Central memory CD8-positive, alpha-beta T cell (primary cell): ENCODE measurements at regions not wholly inside any gene's neighbourhood (a gene's known extent, or its start where the extent isn't known, plus 50 kb on each side); places are given as distances from the start of the nearest gene placed in this dataset.
"Not testable (repeated sequence)": the region's sequence is repeated elsewhere in the genome, so short reads cannot be mapped to it uniquely, and the experiment has no call there.

Experiments used
- ATAC-seq: fragments of 150-1000 bp; cut with Tn5 transposase; replicated peaks from 2 replicates; pipeline ENCODE4 v1.10.0; 2022; ENCODE audit warnings: mild to moderate bottlenecking, moderate FRiP score, moderate number of reproducible peaks; ENCODE audit not compliant: poor library complexity, severe bottlenecking; ENCODE audit errors: extremely low read depth
- DNase-seq, 2 donors: peaks; one replicate each; pipeline ENCODE4 v3.0.0; 2021; ENCODE audit warnings: low spot score in 2 of 2
- H3K27ac Mint-ChIP-seq: one replicate; pipeline ENCODE4 v1.8.0; 2022; ENCODE audit warnings: low read depth, mild to moderate bottlenecking, moderate library complexity, mixed read lengths
- H3K27me3 Mint-ChIP-seq: one replicate; pipeline ENCODE4 v1.8.0; 2022; ENCODE audit warnings: mixed read lengths
- H3K36me3 Mint-ChIP-seq: one replicate; pipeline ENCODE4 v1.8.0; 2022; ENCODE audit warnings: mild to moderate bottlenecking, moderate library complexity, mixed read lengths; ENCODE audit not compliant: insufficient read depth
- H3K4me1 Mint-ChIP-seq: one replicate; pipeline ENCODE4 v1.8.0; 2022; ENCODE audit warnings: mixed read lengths
- H3K4me3 Mint-ChIP-seq: one replicate; pipeline ENCODE4 v1.8.0; 2022; ENCODE audit warnings: mild to moderate bottlenecking, moderate library complexity, mixed read lengths
- H3K9me3 Mint-ChIP-seq: one replicate; pipeline ENCODE4 v1.8.0; 2022; ENCODE audit warnings: mixed read lengths

GRCh38 chr13:94837056-94837455 lies 124.7 kb upstream of the SOX21 start:
- H3K9me3 Mint-ChIP-seq, H3K36me3 Mint-ChIP-seq, ATAC-seq, H3K27ac Mint-ChIP-seq, H3K4me1 Mint-ChIP-seq, DNase-seq, H3K4me3 Mint-ChIP-seq: not testable (repeated sequence)
- H3K27me3 Mint-ChIP-seq, result peaks cover 14% of the 10 kb centered on the region

GRCh38 chr13:94829837-94830365 lies 117.6 kb upstream of the SOX21 start:
- H3K27ac Mint-ChIP-seq, result no peak overlapping the region
- no peaks in the 10 kb centered on the region for H3K9me3 Mint-ChIP-seq
- no peaks in the 10 kb centered on the region for H3K36me3 Mint-ChIP-seq

GRCh38 chr13:94829185-94829836 lies 117.0 kb upstream of the SOX21 start:
- Mint-ChIP-seq H3K27ac (no peak overlapping the region), H3K4me1 (no peaks in the 10 kb centered on the region), H3K4me3 (no peak overlapping the region), H3K27me3 (peaks cover 20% of the 10 kb centered on the region), H3K36me3 (no peaks in the 10 kb centered on the region), H3K9me3 (no peaks in the 10 kb centered on the region)
- DNase-seq (no peak), ATAC-seq (no peak)

More at GRCh38 chr13:94829837-94830365, 117.6 kb upstream of the SOX21 start:
- DNase-seq (no peak), ATAC-seq (no peak)
- Mint-ChIP-seq H3K27me3 (peaks cover 14% of the 10 kb centered on the region), H3K4me3 (no peak overlapping the region), H3K4me1 (no peaks in the 10 kb centered on the region)

GRCh38 chr13:94827566-94827965 lies 115.2 kb upstream of the SOX21 start:
- ATAC-seq (no peak), DNase-seq (no peak)
- no peaks in the 10 kb centered on the region for H3K9me3 Mint-ChIP-seq
- H3K4me1 Mint-ChIP-seq, result no peaks in the 10 kb centered on the region
- H3K4me3 Mint-ChIP-seq, result no peak overlapping the region
- no peak overlapping the region for H3K27ac Mint-ChIP-seq
- H3K27me3 Mint-ChIP-seq, result peaks cover 21% of the 10 kb centered on the region
- no peaks in the 10 kb centered on the region for H3K36me3 Mint-ChIP-seq

GRCh38 chr13:94825507-94825906 lies 113.2 kb upstream of the SOX21 start:
- DNase-seq (no peak), ATAC-seq (no peak)
- Mint-ChIP-seq H3K27ac (no peak overlapping the region), H3K36me3 (no peaks in the 10 kb centered on the region), H3K9me3 (no peaks in the 10 kb centered on the region), H3K4me1 (no peaks in the 10 kb centered on the region), H3K4me3 (no peak overlapping the region), H3K27me3 (peaks cover 21% of the 10 kb centered on the region)

GRCh38 chr13:94824601-94825000 lies 112.3 kb upstream of the SOX21 start:
- H3K4me3 Mint-ChIP-seq, result no peak overlapping the region
- H3K36me3 Mint-ChIP-seq, result no peaks in the 10 kb centered on the region
- H3K27ac Mint-ChIP-seq, result no peak overlapping the region
- peaks cover 21% of the 10 kb centered on the region for H3K27me3 Mint-ChIP-seq
- no peaks in the 10 kb centered on the region for H3K9me3 Mint-ChIP-seq
- ATAC-seq, result no peak
- no peak for DNase-seq
- H3K4me1 Mint-ChIP-seq, result no peaks in the 10 kb centered on the region

- peaks cover 11% of the 10 kb centered on the region for H3K27me3 Mint-ChIP-seq
- ATAC-seq (no peak), DNase-seq (no peak)
- H3K9me3 Mint-ChIP-seq, result no peaks in the 10 kb centered on the region
- H3K4me1 Mint-ChIP-seq, result no peaks in the 10 kb centered on the region
- no peak overlapping the region for H3K4me3 Mint-ChIP-seq
- no peak overlapping the region for H3K27ac Mint-ChIP-seq
- no peaks in the 10 kb centered on the region for H3K36me3 Mint-ChIP-seq
These were observed 110.0 kb upstream of the SOX21 start for GRCh38 chr13:94822356-94822755.

GRCh38 chr13:94816256-94816655 lies 103.9 kb upstream of the SOX21 start:
- no peaks in the 10 kb centered on the region for H3K36me3 Mint-ChIP-seq
- no peak overlapping the region for H3K27ac Mint-ChIP-seq
- H3K4me1 Mint-ChIP-seq, result no peaks in the 10 kb centered on the region
- no peak overlapping the region for H3K4me3 Mint-ChIP-seq
- H3K9me3 Mint-ChIP-seq, result no peaks in the 10 kb centered on the region
- no peak for ATAC-seq
- no peak for DNase-seq
- H3K27me3 Mint-ChIP-seq, result no peaks in the 10 kb centered on the region

GRCh38 chr13:94813920-94814475 lies 101.7 kb upstream of the SOX21 start:
- no peak for DNase-seq
- ATAC-seq, result no peak
- Mint-ChIP-seq H3K4me3 (no peak overlapping the region), H3K4me1 (no peaks in the 10 kb centered on the region), H3K27ac (no peak overlapping the region), H3K9me3 (no peaks in the 10 kb centered on the region), H3K36me3 (no peaks in the 10 kb centered on the region), H3K27me3 (no peaks in the 10 kb centered on the region)

GRCh38 chr13:94811753-94812152 lies 99.4 kb upstream of the SOX21 start:
- Mint-ChIP-seq H3K27ac (no peak overlapping the region), H3K27me3 (no peaks in the 10 kb centered on the region), H3K4me1 (no peaks in the 10 kb centered on the region), H3K4me3 (no peak overlapping the region), H3K9me3 (no peaks in the 10 kb centered on the region), H3K36me3 (no peaks in the 10 kb centered on the region)
- DNase-seq (no peak), ATAC-seq (no peak)

GRCh38 chr13:94800423-94800822 lies 88.1 kb upstream of the SOX21 start:
- H3K4me3 Mint-ChIP-seq, result no peak overlapping the region
- peaks cover 25% of the 10 kb centered on the region for H3K27me3 Mint-ChIP-seq
- no peaks in the 10 kb centered on the region for H3K4me1 Mint-ChIP-seq
- H3K27ac Mint-ChIP-seq, result no peak overlapping the region
- ATAC-seq, result no peak
- H3K9me3 Mint-ChIP-seq, result no peaks in the 10 kb centered on the region
- no peak for DNase-seq
- H3K36me3 Mint-ChIP-seq, result no peaks in the 10 kb centered on the region

- ATAC-seq, result no peak
- Mint-ChIP-seq H3K4me1 (no peaks in the 10 kb centered on the region), H3K36me3 (no peaks in the 10 kb centered on the region), H3K27ac (no peak overlapping the region), H3K4me3 (no peak overlapping the region), H3K9me3 (no peaks in the 10 kb centered on the region), H3K27me3 (peaks cover 23% of the 10 kb centered on the region)
- DNase-seq, result no peak
These were observed 87.0 kb upstream of the SOX21 start for GRCh38 chr13:94799299-94799698.

GRCh38 chr13:94798738-94799137 lies 86.4 kb upstream of the SOX21 start:
- H3K27ac Mint-ChIP-seq, result no peak overlapping the region

More at GRCh38 chr13:94798738-94799137, 86.4 kb upstream of the SOX21 start:
- Mint-ChIP-seq H3K27me3 (peaks cover 17% of the 10 kb centered on the region), H3K9me3 (no peaks in the 10 kb centered on the region), H3K36me3 (no peaks in the 10 kb centered on the region), H3K4me1 (no peaks in the 10 kb centered on the region), H3K4me3 (no peak overlapping the region)
- no peak for DNase-seq
- ATAC-seq, result no peak
